HL-60 (cell line): ENCODE measurements at regions not wholly inside any gene's neighbourhood (a gene's known extent, or its start where the extent isn't known, plus 50 kb on each side); places are given as distances from the start of the nearest gene placed in this dataset.
A peak's percentile ranks its signal among the peaks of the same experiment; 100 is the strongest.

Experiments
- DNase-seq, 2 experiments: peaks; one replicate each; pipeline ENCODE4 v3.0.0-alpha.2; 2010 to 2020; ENCODE audit warnings: low read depth in 1 of 2, low spot score in 1 of 2
- H3K27ac ChIP-seq: fragments of 250-450 bp; sonication (Bioruptor Pico); replicated peaks from 2 replicates; pipeline ENCODE4 v1.5.1; 2020; ENCODE audit warnings: mild to moderate bottlenecking, moderate library complexity
- H3K27me3 ChIP-seq: fragments of 250-450 bp; sonication (Bioruptor Pico); 2 replicates; pipeline ENCODE4 v1.5.1; 2021; ENCODE audit warnings: mild to moderate bottlenecking, moderate library complexity; ENCODE audit not compliant: insufficient read depth, poor library complexity, severe bottlenecking
- H3K4me3 ChIP-seq: replicated peaks from 2 replicates; pipeline ENCODE4 v1.5.1; 2011; ENCODE audit warnings: mild to moderate bottlenecking, control low read depth, low read length; ENCODE audit not compliant: insufficient read depth
- GABPA ChIP-seq: IDR thresholded peaks from 2 replicates; pipeline ENCODE4 v1.6.1; 2012; ENCODE audit warnings: low read depth
- POLR2AphosphoS5 ChIP-seq: IDR thresholded peaks from 2 replicates; pipeline ENCODE4 v1.6.1; 2012; ENCODE audit warnings: low read depth
- REST ChIP-seq: IDR thresholded peaks from 2 replicates; pipeline ENCODE4 v1.6.1; 2012; ENCODE audit warnings: low read depth; ENCODE audit not compliant: insufficient replicate concordance
- SPI1 ChIP-seq: IDR thresholded peaks from 2 replicates; pipeline ENCODE4 v1.6.1; 2012; ENCODE audit warnings: low read depth, mild to moderate bottlenecking, borderline replicate concordance
- TF ChIP-seq, protein P1 (sequence below): IDR thresholded peaks from one replicate; pipeline ENCODE4 v1.5.1; 2011; ENCODE audit warnings: low read length, control low read depth, inconsistent platforms; ENCODE audit not compliant: insufficient read depth

- Histone ChIP-seq H3K27ac (no peak overlapping the region), H3K27me3 (peaks cover 7% of the 10 kb centered on the region), H3K4me3 (no peak overlapping the region)
- no peak for DNase-seq
- TF ChIP-seq POLR2AphosphoS5 (no peak), GABPA (no peak), REST (no peak), SPI1 (no peak)
- TF ChIP-seq, protein P1, sequence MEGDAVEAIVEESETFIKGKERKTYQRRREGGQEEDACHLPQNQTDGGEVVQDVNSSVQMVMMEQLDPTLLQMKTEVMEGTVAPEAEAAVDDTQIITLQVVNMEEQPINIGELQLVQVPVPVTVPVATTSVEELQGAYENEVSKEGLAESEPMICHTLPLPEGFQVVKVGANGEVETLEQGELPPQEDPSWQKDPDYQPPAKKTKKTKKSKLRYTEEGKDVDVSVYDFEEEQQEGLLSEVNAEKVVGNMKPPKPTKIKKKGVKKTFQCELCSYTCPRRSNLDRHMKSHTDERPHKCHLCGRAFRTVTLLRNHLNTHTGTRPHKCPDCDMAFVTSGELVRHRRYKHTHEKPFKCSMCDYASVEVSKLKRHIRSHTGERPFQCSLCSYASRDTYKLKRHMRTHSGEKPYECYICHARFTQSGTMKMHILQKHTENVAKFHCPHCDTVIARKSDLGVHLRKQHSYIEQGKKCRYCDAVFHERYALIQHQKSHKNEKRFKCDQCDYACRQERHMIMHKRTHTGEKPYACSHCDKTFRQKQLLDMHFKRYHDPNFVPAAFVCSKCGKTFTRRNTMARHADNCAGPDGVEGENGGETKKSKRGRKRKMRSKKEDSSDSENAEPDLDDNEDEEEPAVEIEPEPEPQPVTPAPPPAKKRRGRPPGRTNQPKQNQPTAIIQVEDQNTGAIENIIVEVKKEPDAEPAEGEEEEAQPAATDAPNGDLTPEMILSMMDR: no peak
Measured at GRCh38 chr3:140834266-140835037, 107.2 kb upstream of the SLC25A36 start.

DNA sequence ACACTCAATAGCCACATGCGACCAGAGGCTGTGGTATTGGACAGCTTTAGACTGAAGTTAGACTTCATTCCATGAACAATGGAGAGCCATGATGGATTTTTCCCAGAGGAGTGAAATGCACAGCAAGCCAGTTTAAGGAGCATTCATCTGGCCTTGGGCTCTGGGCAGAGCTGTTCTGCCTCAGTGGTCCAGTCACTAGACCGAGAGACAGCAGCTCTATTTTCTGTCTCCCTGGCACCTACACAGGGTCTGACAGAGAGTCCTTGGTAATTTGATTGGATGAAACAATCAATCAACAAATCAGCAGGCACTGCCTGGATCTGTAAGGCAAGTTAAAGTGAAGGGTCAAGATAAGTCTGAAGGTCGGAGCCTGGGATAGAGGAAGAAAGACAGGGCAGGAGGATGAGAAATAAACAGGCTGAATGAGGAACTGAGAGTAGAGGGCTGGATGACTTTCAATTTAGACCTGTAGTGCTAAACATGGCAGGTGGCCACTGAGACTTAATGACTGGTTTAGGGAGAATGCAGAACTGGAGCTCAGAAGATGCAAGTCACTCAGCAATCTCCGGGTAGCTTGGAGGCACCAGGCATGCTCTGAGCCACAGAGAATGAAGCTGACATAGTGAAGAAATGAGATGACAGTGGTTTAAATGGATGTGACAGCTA is 98.5 kb upstream of the SLC25A36 start:
- Histone ChIP-seq H3K4me3 (no peak overlapping the region), H3K27ac (no peak overlapping the region), H3K27me3 (no peaks in the 10 kb centered on the region)
- TF ChIP-seq GABPA (no peak), SPI1 (peak; percentile 31; the same call in 1 of the 2 replicates), REST (no peak), POLR2AphosphoS5 (no peak)
- TF ChIP-seq, protein P1: no peak
- DNase-seq: peak in 1 of 2 experiments; percentile 0

GRCh38 chr3:140843656-140844055 is 98.0 kb upstream of the SLC25A36 start:
- H3K27me3 ChIP-seq: no peaks in the 10 kb centered on the region
- no peak overlapping the region for H3K4me3 ChIP-seq
- no peak for DNase-seq
- no peak overlapping the region for H3K27ac ChIP-seq
- TF ChIP-seq SPI1: no peak
- TF ChIP-seq GABPA: no peak
- TF ChIP-seq REST: no peak
- TF ChIP-seq, protein P1: no peak
- no peak for TF ChIP-seq POLR2AphosphoS5
